NCI-H2227 (cell line): ENCODE measurements at regions not wholly inside any gene's neighbourhood (a gene's known extent, or its start where the extent isn't known, plus 50 kb on each side); places are given as distances from the start of the nearest gene placed in this dataset.
A peak's percentile ranks its signal among the peaks of the same experiment; 100 is the strongest.

ENCODE experiments used
- DNase-seq: peaks from one replicate; lab custom pipeline; 2025; ENCODE audit not compliant: unreplicated experiment; lab: John Stamatoyannopoulos, UW

GRCh38 chr15:93662162-93662885 lies 569.0 kb upstream of the MCTP2 start:
- peak; percentile 2 for DNase-seq

GRCh38 chr15:93658026-93658816 lies 569.2 kb upstream of the RGMA start:
- DNase-seq = no peak

GRCh38 chr15:93656041-93656440 lies 567.0 kb upstream of the RGMA start:
- no peak for DNase-seq

DNA sequence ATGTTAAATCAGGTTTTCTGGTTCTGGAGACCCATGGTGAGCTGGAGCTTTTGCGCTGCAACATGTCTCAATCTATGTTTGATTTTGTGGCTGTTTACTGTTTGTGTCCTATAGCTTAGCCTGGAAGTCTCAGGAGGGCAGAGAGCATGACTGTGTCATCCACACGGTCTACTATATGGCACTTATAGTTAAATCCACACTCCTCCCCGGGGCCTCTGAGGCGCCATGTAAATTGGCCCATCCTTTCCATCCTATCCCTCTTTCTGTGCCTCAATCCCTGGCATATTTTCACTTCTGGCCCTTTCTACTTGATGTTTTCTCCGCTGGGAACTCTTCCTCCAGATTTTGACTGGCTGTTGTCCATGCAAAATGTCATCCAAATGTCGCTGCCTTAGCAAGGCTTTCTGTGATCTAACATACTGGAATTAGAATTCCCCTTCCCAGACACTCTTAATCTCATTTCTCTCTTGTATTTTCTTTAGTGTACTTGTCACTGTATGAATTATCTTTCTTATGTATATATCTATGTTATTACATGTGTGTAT lies 560.8 kb upstream of the RGMA start:
- DNase-seq = no peak

DNA sequence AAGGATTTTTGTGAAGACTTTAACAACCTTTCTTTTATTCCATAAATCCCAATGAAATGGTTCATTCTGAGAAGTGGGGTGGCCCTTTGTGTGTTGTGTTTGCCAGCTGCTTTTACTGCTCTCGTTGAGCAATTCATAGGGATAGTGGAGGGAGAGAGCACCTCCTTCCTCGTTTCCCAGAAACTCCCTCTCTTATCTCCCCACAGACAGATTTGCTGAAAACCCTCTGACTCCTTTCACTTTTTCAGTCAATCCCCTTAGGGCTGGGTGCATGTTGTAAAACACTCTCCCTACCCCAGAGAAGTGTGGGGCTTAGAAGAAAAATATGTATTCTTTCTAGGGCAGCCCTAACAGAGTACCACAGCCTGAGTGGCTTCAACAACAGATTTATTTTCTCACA lies 557.2 kb upstream of the RGMA start:
- DNase-seq = no peak

GRCh38 chr15:93645594-93645993 lies 556.6 kb upstream of the RGMA start:
- no peak for DNase-seq

DNA sequence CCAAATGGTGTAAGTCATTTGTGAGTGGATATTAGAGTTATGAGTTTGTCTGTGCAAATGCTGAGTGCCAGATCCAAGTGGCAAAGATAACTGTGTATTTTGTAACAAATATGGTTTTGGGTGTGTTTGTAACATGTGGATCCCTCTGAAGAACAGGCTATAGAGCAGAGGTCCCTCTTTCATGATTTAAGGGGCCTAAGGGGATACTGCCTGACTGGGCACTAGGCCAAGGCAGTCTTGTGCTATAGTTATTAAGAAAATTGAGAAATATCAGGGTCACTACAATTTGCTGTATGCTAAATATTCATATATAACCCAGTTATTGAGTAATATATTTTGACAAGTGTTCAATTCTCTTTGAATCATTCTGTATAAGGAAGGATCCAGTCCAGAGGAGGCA lies 555.6 kb upstream of the RGMA start:
- DNase-seq = no peak

GRCh38 chr15:93640411-93640962 lies 551.5 kb upstream of the RGMA start:
- DNase-seq = no peak

DNA sequence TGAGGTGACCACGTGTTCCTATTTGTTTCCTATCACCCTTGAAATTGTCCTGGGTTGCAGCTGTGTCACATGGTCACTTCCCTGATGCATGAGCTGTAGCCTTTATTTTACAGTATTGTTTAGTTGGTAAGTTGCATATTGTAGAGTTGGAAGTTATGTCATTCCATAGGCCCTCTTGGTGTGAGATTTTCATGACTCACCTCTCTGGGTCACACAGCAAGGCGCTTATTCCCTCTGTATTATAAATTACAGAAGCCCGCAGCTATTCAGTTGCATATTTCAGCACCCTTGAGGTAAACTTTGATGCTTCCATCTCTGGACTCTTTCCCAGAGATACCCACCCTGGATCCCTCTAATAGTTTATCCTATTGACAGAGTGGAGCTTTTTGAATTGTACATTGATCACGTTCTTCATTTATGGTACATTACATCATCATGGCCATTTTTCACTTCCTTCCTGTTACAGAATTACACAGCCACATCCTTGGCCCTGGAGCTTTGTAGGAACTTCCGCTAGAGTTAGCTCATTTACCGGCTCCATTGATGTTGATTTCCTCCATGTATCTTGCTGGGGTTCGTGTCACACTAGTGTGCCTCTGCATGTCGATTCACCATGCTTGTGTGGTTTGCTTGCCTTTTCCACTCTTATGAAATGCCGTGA lies 543.1 kb upstream of the RGMA start:
- no peak for DNase-seq

DNA sequence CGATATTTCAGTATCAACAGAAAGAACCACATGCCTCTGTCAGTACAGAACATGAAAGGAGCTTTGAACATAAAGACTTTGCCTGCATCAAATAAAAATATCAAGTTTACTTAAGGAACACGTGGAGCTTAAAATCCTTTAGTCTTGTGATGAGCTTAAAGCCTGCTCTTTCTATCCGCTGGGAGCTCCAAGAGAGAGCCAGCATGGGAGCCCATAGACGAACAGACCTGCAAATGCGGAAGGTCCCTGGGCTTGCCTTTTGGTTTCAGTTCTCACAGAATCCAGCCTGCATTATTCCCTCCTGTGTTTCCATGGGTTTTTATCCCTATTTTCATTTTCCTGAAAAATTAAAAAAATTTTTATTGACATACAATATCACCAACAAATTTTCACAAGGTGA lies 530.6 kb upstream of the RGMA start:
- DNase-seq = no peak

GRCh38 chr15:93617443-93617842 lies 528.4 kb upstream of the RGMA start:
- no peak for DNase-seq

GRCh38 chr15:93614386-93615104 lies 525.5 kb upstream of the RGMA start:
- no peak for DNase-seq

DNA sequence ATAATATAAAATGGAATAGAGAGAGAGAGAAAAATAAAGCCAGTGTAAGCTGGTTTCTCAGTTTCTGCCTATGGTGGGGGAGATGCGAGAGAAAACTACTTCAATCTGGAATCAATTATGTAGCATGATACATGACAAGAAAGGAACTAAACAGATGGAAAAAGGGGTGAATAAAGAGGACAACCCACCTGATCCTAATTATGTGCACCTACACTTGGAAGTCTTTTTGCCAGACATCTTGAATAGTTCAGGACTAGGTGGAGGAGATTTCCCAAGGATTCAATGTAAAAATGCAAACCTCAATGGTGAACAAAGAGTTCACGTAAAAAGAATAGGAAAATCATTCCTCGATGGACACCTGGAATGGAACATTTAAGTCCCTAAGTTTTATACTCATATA lies 524.4 kb upstream of the RGMA start:
- DNase-seq = no peak

- no peak for DNase-seq
Measured at GRCh38 chr15:93612953-93613352, 523.9 kb upstream of the RGMA start.

- DNase-seq = no peak
Measured at GRCh38 chr15:93610944-93611343, 521.9 kb upstream of the RGMA start.

- no peak for DNase-seq
Measured at GRCh38 chr15:93608643-93609148, 519.7 kb upstream of the RGMA start.

DNA sequence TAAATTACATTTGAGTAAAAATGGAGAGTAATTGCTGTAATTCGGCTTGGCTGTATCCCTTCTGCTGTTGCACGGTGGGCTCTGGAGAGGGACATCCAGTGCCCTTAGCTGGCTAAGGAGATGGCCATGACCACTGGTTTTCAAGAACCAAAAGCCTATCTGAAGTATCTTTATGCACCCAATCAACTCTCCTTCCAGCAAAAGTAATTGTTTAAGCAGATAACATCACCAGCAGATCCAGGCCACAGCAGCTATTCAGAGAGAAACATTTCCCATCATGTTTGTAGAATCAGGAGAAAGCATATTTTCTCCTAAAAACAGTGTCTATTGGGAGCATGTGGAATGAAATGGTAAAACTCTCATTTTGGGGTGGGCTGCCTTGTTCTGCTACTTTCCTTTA lies 514.5 kb upstream of the RGMA start:
- no peak for DNase-seq

- DNase-seq = peak; percentile 74
Measured at GRCh38 chr15:93587059-93587521, 498.1 kb upstream of the RGMA start.

- DNase-seq = no peak
Measured at GRCh38 chr15:93585012-93585411, 496.0 kb upstream of the RGMA start.

DNA sequence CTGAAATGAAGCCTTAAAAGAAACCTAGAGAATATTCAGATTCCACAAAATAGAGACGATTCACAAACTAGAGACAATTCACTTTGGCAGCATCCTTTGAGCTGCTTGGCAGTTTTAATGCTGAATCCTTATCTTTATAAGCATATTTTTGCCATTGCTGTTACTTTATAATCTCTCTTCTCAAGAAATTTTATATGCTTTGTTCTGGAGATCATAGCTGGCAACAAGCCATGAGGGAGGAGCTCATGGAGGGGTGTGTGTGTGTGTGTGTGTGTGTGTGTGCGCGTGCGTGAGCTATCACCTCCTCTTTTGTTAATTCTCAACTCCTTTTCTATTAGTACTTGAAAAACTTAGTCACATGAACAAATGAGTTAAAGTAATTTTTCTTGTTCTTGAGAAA lies 495.0 kb upstream of the RGMA start:
- DNase-seq = no peak

GRCh38 chr15:93583552-93583951 lies 494.5 kb upstream of the RGMA start:
- no peak for DNase-seq
